GM12878 (cell line): ENCODE measurements at regions not wholly inside any gene's neighbourhood (a gene's known extent, or its start where the extent isn't known, plus 50 kb on each side); places are given as distances from the start of the nearest gene placed in this dataset.
A peak's percentile ranks its signal among the peaks of the same experiment; 100 is the strongest.

ENCODE experiments used
- ATAC-seq: fragments of 200-7000 bp; cut with Tn5 transposase; 3 replicates; pipeline ENCODE4 v1.9.1; 2020; ENCODE audit warnings: mild to moderate bottlenecking, moderate library complexity
- BruUV-seq: library from RNA; stranded (reverse); fragments of 400-500 nt; replicated peaks from 2 replicates; lab custom pipeline; 2021; lab: Mats Ljungman, UMichigan
- CTCF ChIA-PET: fragments of 300-600 bp; sonication (Branson Sonifier 250); formaldehyde crosslinking; extraction: SDS; loops from one replicate; lab custom pipeline; 2021; ENCODE audit warnings: inconsistent platforms; lab: Yijun Ruan, JAX
- POLR2A ChIA-PET: fragments of 350-600 bp; formaldehyde crosslinking; extraction: SDS; loops from one replicate; lab custom pipeline; 2021; ENCODE audit warnings: inconsistent platforms; lab: Charles Lee
- RAD21 ChIA-PET: fragments of 300-600 bp; sonication (Branson Sonifier 250); formaldehyde crosslinking; loops from one replicate; lab custom pipeline; 2023; ENCODE audit warnings: antibody characterized with exemption; ENCODE audit not compliant: unreplicated experiment; lab: Charles Lee
- SMC1A ChIA-PET: fragments of 300-600 bp; sonication (Branson Sonifier 250); formaldehyde crosslinking; loops from one replicate; lab custom pipeline; 2023; ENCODE audit not compliant: unreplicated experiment, uncharacterized antibody; lab: Charles Lee
- DNase-seq: peaks from one replicate; pipeline ENCODE4 v3.0.0-alpha.2; 2011; ENCODE audit warnings: low read depth, low spot score
- FAIRE-seq: peaks from 3 replicates; lab custom pipeline; 2011; peaks lifted over from hg19 to GRCh38; lab: Jason Lieb, UNC
- H2AFZ ChIP-seq: 2 replicates; pipeline ENCODE4 v1.6.0; 2011; ENCODE audit warnings: low read depth, low read length, control low read depth; ENCODE audit not compliant: control insufficient read depth
- H3K27ac ChIP-seq: 2 replicates; pipeline ENCODE4 v1.5.1; 2011; ENCODE audit warnings: control low read depth; ENCODE audit not compliant: control insufficient read depth, insufficient read depth
- H3K27me3 ChIP-seq, 2 experiments: replicated peaks in 1 of 2; 2 replicates each; pipeline versions ENCODE4 v1.6.0 to v1.6.1; 2011; ENCODE audit warnings: low read length in 1 of 2; ENCODE audit not compliant: control insufficient read depth in 2 of 2, insufficient read depth in 2 of 2
- H3K36me3 ChIP-seq, 2 experiments: 2 replicates each; pipeline ENCODE4 v1.5.1; 2011; ENCODE audit warnings: low read length in 1 of 2; ENCODE audit not compliant: control insufficient read depth in 2 of 2, insufficient read depth in 2 of 2
- H3K4me1 ChIP-seq: 2 replicates; pipeline ENCODE4 v1.6.1; 2011; ENCODE audit warnings: mild to moderate bottlenecking, low read length, moderate library complexity, mixed read lengths; ENCODE audit not compliant: control insufficient read depth, insufficient read depth
- H3K4me2 ChIP-seq: 2 replicates; pipeline ENCODE4 v1.6.0; 2011; ENCODE audit warnings: control low read depth; ENCODE audit not compliant: control insufficient read depth, insufficient read depth
- H3K4me3 ChIP-seq: fragments of 200-600 bp; sonication (generic); 2 replicates; pipeline ENCODE4 v1.5.1; 2016
- H3K79me2 ChIP-seq: 2 replicates; pipeline ENCODE4 v1.6.0; 2011; ENCODE audit warnings: low read length; ENCODE audit not compliant: control insufficient read depth, insufficient read depth
- H3K9ac ChIP-seq: 2 replicates; pipeline ENCODE4 v1.8.0; 2011; ENCODE audit warnings: low read length, control low read depth, mixed read lengths; ENCODE audit not compliant: control insufficient read depth, insufficient read depth
- H3K9me3 ChIP-seq: replicated peaks from 3 replicates; pipeline ENCODE4 v1.5.1; 2011; ENCODE audit warnings: mild to moderate bottlenecking, low read length; ENCODE audit not compliant: control insufficient read depth, insufficient read depth
- H4K20me1 ChIP-seq: 2 replicates; pipeline ENCODE4 v1.6.0; 2011; ENCODE audit not compliant: control insufficient read depth, insufficient read depth
- ATF2 ChIP-seq: IDR thresholded peaks from 2 replicates; pipeline ENCODE4 v1.6.1; 2012; ENCODE audit warnings: low read length, inconsistent platforms
- BMI1 ChIP-seq: fragments of 450-650 bp; IDR thresholded peaks from 2 replicates; pipeline ENCODE4 v1.6.1; 2016; ENCODE audit warnings: mild to moderate bottlenecking, moderate library complexity, borderline replicate concordance
- CBX3 ChIP-seq: fragments of 200-600 bp; sonication (generic); IDR thresholded peaks from 2 replicates; pipeline ENCODE4 v1.6.1; 2016; ENCODE audit warnings: low read depth, borderline replicate concordance
- EED ChIP-seq: sonication (generic); IDR thresholded peaks from 2 replicates; pipeline ENCODE4 v1.6.1; 2016; ENCODE audit warnings: antibody characterized with exemption, low read depth
- ESRRA ChIP-seq: IDR thresholded peaks from 2 replicates; pipeline ENCODE4 v1.6.1; 2012; ENCODE audit warnings: mild to moderate bottlenecking, low read length, improper control_type of control experiment
- HCFC1 ChIP-seq: fragments of 150-350 bp; IDR thresholded peaks from 2 replicates; pipeline ENCODE4 v1.6.1; 2014; ENCODE audit warnings: low read length
- JUNB ChIP-seq: IDR thresholded peaks from 2 replicates; pipeline ENCODE4 v1.6.1; 2016; ENCODE audit warnings: antibody characterized with exemption, mild to moderate bottlenecking
- LARP7 ChIP-seq: fragments of 450-650 bp; IDR thresholded peaks from 2 replicates; pipeline ENCODE4 v1.6.1; 2017; ENCODE audit warnings: mild to moderate bottlenecking
- MYC ChIP-seq: IDR thresholded peaks from 2 replicates; pipeline ENCODE4 v1.6.1; 2011; ENCODE audit warnings: mild to moderate bottlenecking, low read length, moderate library complexity, inconsistent platforms; ENCODE audit not compliant: insufficient read depth, insufficient replicate concordance, insufficient read length, severe bottlenecking
- NFIC ChIP-seq: IDR thresholded peaks from 2 replicates; pipeline ENCODE4 v1.6.1; 2012; ENCODE audit warnings: low read depth, mild to moderate bottlenecking, inconsistent platforms, low read length, moderate library complexity
- PML ChIP-seq: IDR thresholded peaks from 2 replicates; pipeline ENCODE4 v1.6.1; 2012; ENCODE audit warnings: low read length, inconsistent platforms
- RUNX3 ChIP-seq: IDR thresholded peaks from 2 replicates; pipeline ENCODE4 v1.6.1; 2012; ENCODE audit warnings: low read length, inconsistent platforms
- SP1 ChIP-seq: IDR thresholded peaks from one replicate; pipeline ENCODE4 v1.6.1; 2011; ENCODE audit warnings: low read depth, low read length
- SREBF2 ChIP-seq: IDR thresholded peaks from 2 replicates; pipeline ENCODE4 v1.6.1; 2012; ENCODE audit warnings: mild to moderate bottlenecking, low read length
- USF1 ChIP-seq: IDR thresholded peaks from 2 replicates; pipeline ENCODE4 v1.6.1; 2011; ENCODE audit warnings: borderline replicate concordance, low read depth, mild to moderate bottlenecking, moderate library complexity, mixed read lengths, low read length; ENCODE audit not compliant: insufficient read depth; ENCODE audit errors: extremely low read length
- ZNF217 ChIP-seq: fragments of 450-650 bp; IDR thresholded peaks from 2 replicates; pipeline ENCODE4 v1.6.1; 2017; ENCODE audit warnings: antibody characterized with exemption, mild to moderate bottlenecking
- ZNF622 ChIP-seq: fragments of 450-650 bp; IDR thresholded peaks from 2 replicates; pipeline ENCODE4 v1.6.1; 2017; ENCODE audit warnings: mild to moderate bottlenecking, inconsistent platforms
- ZNF687 ChIP-seq: fragments of 450-650 bp; IDR thresholded peaks from 2 replicates; pipeline ENCODE4 v1.6.1; 2017; ENCODE audit warnings: mild to moderate bottlenecking, moderate library complexity
- ZSCAN29 ChIP-seq: fragments of 450-650 bp; IDR thresholded peaks from 2 replicates; pipeline ENCODE4 v1.6.1; 2017; ENCODE audit warnings: mild to moderate bottlenecking, moderate library complexity
- WGBS: methylation state at CpG from one replicate; pipeline ENCODE4 v1.1.6; 2016; ENCODE audit warnings: low lambda C conversion rate; ENCODE audit not compliant: insufficient replicate concordance, insufficient coverage; ENCODE audit errors: missing lambda C conversion rate; 5-methylcytosine and 5-hydroxymethylcytosine counted together
- in situ Hi-C: fragments of 300-500 bp; cut with MboI; formaldehyde crosslinking; loops from 9 replicates; pipeline ENCODE4 v1.14.3; 2018; ENCODE audit warnings: mixed read lengths
- intact Hi-C: fragments of 100-400 bp; cut with micrococcal nuclease; formaldehyde crosslinking; loops from one replicate; pipeline ENCODE4 v1.14.2; 2022; ENCODE audit not compliant: unreplicated experiment

GRCh38 chr2:65664931-65665330 lies 232.5 kb upstream of the SPRED2 start (continued):
- TF ChIP-seq ZNF687 (no peak), HCFC1 (no peak)

GRCh38 chr2:65663831-65664407 lies 231.5 kb upstream of the SPRED2 start:
- no peak for FAIRE-seq
- H3K36me3 ChIP-seq: no peaks in the 10 kb centered on the region
- H3K4me3 ChIP-seq: no peak overlapping the region
- DNase-seq: no peak
- SMC1A ChIA-PET: no interaction called here
- H3K4me1 ChIP-seq: peaks cover 14% of the 10 kb centered on the region
- CTCF ChIA-PET: no interaction called here
- no peak overlapping the region for H3K9ac ChIP-seq
- H3K27me3 ChIP-seq: no peaks in the 10 kb centered on the region
- POLR2A ChIA-PET: no interaction called here
- intact Hi-C loops (no loop called here), in situ Hi-C loops (no loop called here)
- H4K20me1 ChIP-seq: no peaks in the 10 kb centered on the region
- no peak overlapping the region for H2AFZ ChIP-seq
- no peak for ATAC-seq
- WGBS: 68% methylated on average over 6 of the region's 6 CpGs
- H3K4me2 ChIP-seq: no peak overlapping the region
- peaks cover 10% of the 10 kb centered on the region; the same call in 2 of the 3 replicates for H3K9me3 ChIP-seq
- no peaks in the 10 kb centered on the region for H3K79me2 ChIP-seq
- RAD21 ChIA-PET: interaction anchor here (0.6 kb wide), 1 partner anchor 605 kb away, joined by 3 read pairs; no protein-coding TSS in a partner anchor
- BruUV-seq: no TSS peak
- H3K27ac ChIP-seq: no peak overlapping the region
- TF ChIP-seq SP1: no peak
- TF ChIP-seq ZNF622: no peak
- TF ChIP-seq NFIC: peak; percentile 21; the same call in 1 of the 2 replicates
- no peak for TF ChIP-seq CBX3
- no peak for TF ChIP-seq BMI1
- no peak for TF ChIP-seq LARP7
- no peak for TF ChIP-seq ZSCAN29
- TF ChIP-seq ZNF217: no peak
- no peak for TF ChIP-seq ATF2
- TF ChIP-seq ESRRA: no peak
- no peak for TF ChIP-seq JUNB
- TF ChIP-seq RUNX3: peak; percentile 79
- TF ChIP-seq EED: 0 out of 2 replicates have a peak, but pooled peaks have one; percentile 35
- TF ChIP-seq USF1: no peak
- no peak for TF ChIP-seq PML
- TF ChIP-seq SREBF2: no peak
- no peak for TF ChIP-seq MYC
